A673 (cell line): ENCODE measurements at regions not wholly inside any gene's neighbourhood (a gene's known extent, or its start where the extent isn't known, plus 50 kb on each side); places are given as distances from the start of the nearest gene placed in this dataset.

Experiments
- BruUV-seq: library from RNA; stranded (reverse); fragments of 400-500 nt; replicated peaks from 2 replicates; lab custom pipeline; 2021; lab: Mats Ljungman, UMichigan
- CTCF ChIA-PET: fragments of 300-600 bp; sonication (Branson Sonifier 250); formaldehyde crosslinking; loops from one replicate; lab custom pipeline; 2022; ENCODE audit warnings: antibody characterized with exemption; lab: Charles Lee
- POLR2A ChIA-PET: fragments of 300-600 bp; sonication (Branson Sonifier 250); formaldehyde crosslinking; loops from one replicate; lab custom pipeline; 2022; ENCODE audit warnings: antibody characterized with exemption; ENCODE audit not compliant: low non-redundant PET; lab: Charles Lee
- DNase-seq: peaks from one replicate; pipeline ENCODE4 v3.0.0-alpha.2; 2015; ENCODE audit warnings: low spot score
- H3K27ac ChIP-seq: fragments of 200-600 bp; sonication (generic); 2 replicates; pipeline ENCODE4 v1.5.1; 2016; ENCODE audit warnings: mixed run types, low read depth, mild to moderate bottlenecking, mixed read lengths, antibody characterized with exemption, low read length; ENCODE audit not compliant: poor library complexity, severe bottlenecking
- H3K27me3 ChIP-seq: fragments of 200-600 bp; sonication (generic); replicated peaks from 2 replicates; pipeline ENCODE4 v1.6.1; 2017; ENCODE audit warnings: mixed run types, low read depth, mild to moderate bottlenecking, mixed read lengths, antibody characterized with exemption, low read length; ENCODE audit not compliant: insufficient read depth, poor library complexity
- H3K36me3 ChIP-seq: fragments of 200-600 bp; sonication (generic); 2 replicates; pipeline ENCODE4 v1.6.1; 2016; ENCODE audit warnings: mixed run types, mild to moderate bottlenecking, mixed read lengths, antibody characterized with exemption, low read length; ENCODE audit not compliant: insufficient read depth, poor library complexity, severe bottlenecking
- H3K4me1 ChIP-seq: fragments of 200-600 bp; sonication (generic); 2 replicates; pipeline ENCODE4 v1.6.1; 2017; ENCODE audit warnings: mixed run types, mild to moderate bottlenecking, mixed read lengths, antibody characterized with exemption, low read length; ENCODE audit not compliant: insufficient read depth, poor library complexity, severe bottlenecking
- H3K4me3 ChIP-seq: fragments of 200-600 bp; sonication (generic); 2 replicates; pipeline ENCODE4 v1.5.1; 2016; ENCODE audit warnings: low read depth, mixed run types, mild to moderate bottlenecking, mixed read lengths, low read length; ENCODE audit not compliant: poor library complexity, severe bottlenecking
- H3K9me3 ChIP-seq: fragments of 200-600 bp; sonication (generic); 2 replicates; pipeline ENCODE4 v1.6.1; 2016; ENCODE audit warnings: mixed run types, low read depth, mild to moderate bottlenecking, mixed read lengths, antibody characterized with exemption, low read length; ENCODE audit not compliant: poor library complexity, severe bottlenecking
- EZH2 ChIP-seq: fragments of 200-600 bp; sonication (generic); IDR thresholded peaks from 2 replicates; pipeline ENCODE4 v1.6.1; 2017; ENCODE audit warnings: borderline replicate concordance, low read depth, mild to moderate bottlenecking, mixed read lengths, antibody characterized with exemption, low read length; ENCODE audit not compliant: poor library complexity, severe bottlenecking
- intact Hi-C: fragments of 100-400 bp; cut with micrococcal nuclease; formaldehyde crosslinking; loops from one replicate; pipeline ENCODE4 v1.10.0; 2022; ENCODE audit not compliant: unreplicated experiment
- TF ChIP-seq, protein P1 (sequence below): fragments of 300-800, 200-600 bp; sonication (generic); conservative IDR thresholded peaks from 2 replicates; pipeline ENCODE4 v1.5.1; 2017; ENCODE audit warnings: low read depth, mild to moderate bottlenecking, antibody characterized with exemption, low read length, moderate library complexity, mixed read lengths

DNA sequence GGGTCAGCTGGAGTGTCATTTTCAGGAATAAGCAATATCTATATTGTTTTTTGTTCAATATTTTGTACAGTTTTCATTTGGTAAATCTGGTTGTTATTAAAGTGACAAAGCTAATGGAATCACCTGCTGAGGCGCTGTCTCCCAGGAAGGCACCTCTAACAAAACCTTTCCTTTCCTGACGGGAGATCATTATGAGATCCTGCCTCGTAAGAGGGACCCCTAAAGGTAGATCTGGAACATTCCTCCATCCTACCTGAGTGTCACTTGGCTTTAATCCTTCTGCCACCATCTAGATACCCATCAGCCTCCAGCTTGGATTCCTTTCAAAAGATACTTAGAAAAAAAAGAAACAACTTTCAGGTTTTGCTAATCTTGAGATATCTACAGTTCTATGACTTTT is 157.7 kb downstream of the FAT3 start:
- Histone ChIP-seq H3K9me3 (no peaks in the 10 kb centered on the region), H3K4me3 (no peak overlapping the region), H3K27me3 (no peaks in the 10 kb centered on the region), H3K36me3 (no peaks in the 10 kb centered on the region), H3K27ac (no peak overlapping the region), H3K4me1 (peaks cover 8% of the 10 kb centered on the region)
- intact Hi-C loops = no loop called here
- ChIA-PET POLR2A (no interaction called here), CTCF (no interaction called here)
- TF ChIP-seq, protein P1, sequence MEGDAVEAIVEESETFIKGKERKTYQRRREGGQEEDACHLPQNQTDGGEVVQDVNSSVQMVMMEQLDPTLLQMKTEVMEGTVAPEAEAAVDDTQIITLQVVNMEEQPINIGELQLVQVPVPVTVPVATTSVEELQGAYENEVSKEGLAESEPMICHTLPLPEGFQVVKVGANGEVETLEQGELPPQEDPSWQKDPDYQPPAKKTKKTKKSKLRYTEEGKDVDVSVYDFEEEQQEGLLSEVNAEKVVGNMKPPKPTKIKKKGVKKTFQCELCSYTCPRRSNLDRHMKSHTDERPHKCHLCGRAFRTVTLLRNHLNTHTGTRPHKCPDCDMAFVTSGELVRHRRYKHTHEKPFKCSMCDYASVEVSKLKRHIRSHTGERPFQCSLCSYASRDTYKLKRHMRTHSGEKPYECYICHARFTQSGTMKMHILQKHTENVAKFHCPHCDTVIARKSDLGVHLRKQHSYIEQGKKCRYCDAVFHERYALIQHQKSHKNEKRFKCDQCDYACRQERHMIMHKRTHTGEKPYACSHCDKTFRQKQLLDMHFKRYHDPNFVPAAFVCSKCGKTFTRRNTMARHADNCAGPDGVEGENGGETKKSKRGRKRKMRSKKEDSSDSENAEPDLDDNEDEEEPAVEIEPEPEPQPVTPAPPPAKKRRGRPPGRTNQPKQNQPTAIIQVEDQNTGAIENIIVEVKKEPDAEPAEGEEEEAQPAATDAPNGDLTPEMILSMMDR = no peak
- TF ChIP-seq EZH2 = no peak
- DNase-seq = no peak
- BruUV-seq = no TSS peak

- no peak for TF ChIP-seq EZH2
- TF ChIP-seq, protein P1 = no peak
- no peaks in the 10 kb centered on the region for H3K36me3 ChIP-seq
- intact Hi-C loops = no loop called here
- no peak for DNase-seq
- no peak overlapping the region for H3K27ac ChIP-seq
- POLR2A ChIA-PET = no interaction called here
- H3K4me3 ChIP-seq = no peak overlapping the region
- CTCF ChIA-PET = no interaction called here
- no peaks in the 10 kb centered on the region for H3K9me3 ChIP-seq
- H3K27me3 ChIP-seq = no peaks in the 10 kb centered on the region
- no TSS peak for BruUV-seq
- H3K4me1 ChIP-seq = peaks cover 16% of the 10 kb centered on the region
Measured at GRCh38 chr11:92383430-92383829, 158.8 kb downstream of the FAT3 start.

- no peak for DNase-seq
- H3K4me3 ChIP-seq = no peak overlapping the region
- TF ChIP-seq EZH2 = no peak
- TF ChIP-seq, protein P1 = no peak
- intact Hi-C loops = no loop called here
- CTCF ChIA-PET = no interaction called here
- H3K27ac ChIP-seq = no peak overlapping the region
- no peaks in the 10 kb centered on the region for H3K36me3 ChIP-seq
- H3K9me3 ChIP-seq = no peaks in the 10 kb centered on the region
- H3K4me1 ChIP-seq = peaks cover 21% of the 10 kb centered on the region
- no peaks in the 10 kb centered on the region for H3K27me3 ChIP-seq
- POLR2A ChIA-PET = no interaction called here
- BruUV-seq = no TSS peak
Measured at GRCh38 chr11:92384358-92384757, 159.7 kb downstream of the FAT3 start.
